ENCODE measurements at regions not wholly inside any gene's neighbourhood (a gene's known extent, or its start where the extent isn't known, plus 50 kb on each side); places are given as distances from the start of the nearest gene placed in this dataset.

GRCh38 chr2:155961641-155962040 is 370.9 kb downstream of the NR4A2 start:
- ATAC-seq (no peak), DNase-seq (no peak)
- H3K36me3 Mint-ChIP-seq (ENCODE audit: low read depth): no peaks in the 10 kb centered on the region
- H3K27ac Mint-ChIP-seq: no peak overlapping the region
- no peaks in the 10 kb centered on the region for H3K9me3 Mint-ChIP-seq
- H3K4me3 Mint-ChIP-seq: no peak overlapping the region
- CTCF ChIA-PET: no interaction called here
- no peaks in the 10 kb centered on the region for H3K27me3 Mint-ChIP-seq
- intact Hi-C loops (cut with micrococcal nuclease): no loop called here
- POLR2A ChIA-PET: no interaction called here
- no peaks in the 10 kb centered on the region for H3K4me1 Mint-ChIP-seq (ENCODE audit: low read depth)
- no peak for TF ChIP-seq CTCF (IDR thresholded peaks at IDR 0.05)

GRCh38 chr2:155958834-155959233 is 373.7 kb downstream of the NR4A2 start:
- DNase-seq (no peak), ATAC-seq (no peak)
- no peaks in the 10 kb centered on the region for H3K36me3 Mint-ChIP-seq (ENCODE audit: low read depth)
- CTCF ChIA-PET: no interaction called here
- POLR2A ChIA-PET: no interaction called here
- intact Hi-C loops (cut with micrococcal nuclease): no loop called here
- TF ChIP-seq CTCF (IDR thresholded peaks at IDR 0.05): no peak
- H3K9me3 Mint-ChIP-seq: no peaks in the 10 kb centered on the region
- H3K27me3 Mint-ChIP-seq: no peaks in the 10 kb centered on the region
- no peak overlapping the region for H3K27ac Mint-ChIP-seq
- no peak overlapping the region for H3K4me3 Mint-ChIP-seq
- H3K4me1 Mint-ChIP-seq (ENCODE audit: low read depth): no peaks in the 10 kb centered on the region

- Mint-ChIP-seq H3K27me3 (no peaks in the 10 kb centered on the region), H3K9me3 (no peaks in the 10 kb centered on the region), H3K4me3 (no peak overlapping the region), H3K27ac (no peak overlapping the region), H3K36me3 (ENCODE audit: low read depth) (no peaks in the 10 kb centered on the region), H3K4me1 (ENCODE audit: low read depth) (no peaks in the 10 kb centered on the region)
- intact Hi-C loops (cut with micrococcal nuclease): no loop called here
- ChIA-PET POLR2A (no interaction called here), CTCF (no interaction called here)
- ATAC-seq: no peak
- DNase-seq: no peak
- TF ChIP-seq CTCF (IDR thresholded peaks at IDR 0.05): no peak
These were observed 385.5 kb downstream of the NR4A2 start for GRCh38 chr2:155947069-155947468.

- no peak overlapping the region for H3K27ac Mint-ChIP-seq
- no peaks in the 10 kb centered on the region for H3K36me3 Mint-ChIP-seq (ENCODE audit: low read depth)
- H3K27me3 Mint-ChIP-seq: no peaks in the 10 kb centered on the region
- POLR2A ChIA-PET: no interaction called here
- CTCF ChIA-PET: no interaction called here
- no peak for DNase-seq
- ATAC-seq: no peak
- peaks cover 2% of the 10 kb centered on the region for H3K9me3 Mint-ChIP-seq
- H3K4me3 Mint-ChIP-seq: no peak overlapping the region
- intact Hi-C loops (cut with micrococcal nuclease): no loop called here
- no peak for TF ChIP-seq CTCF (IDR thresholded peaks at IDR 0.05)
- no peaks in the 10 kb centered on the region for H3K4me1 Mint-ChIP-seq (ENCODE audit: low read depth)
These were observed 388.3 kb downstream of the NR4A2 start for GRCh38 chr2:155944218-155944617.

GRCh38 chr2:155930312-155930711 is 402.2 kb downstream of the NR4A2 start:
- no peaks in the 10 kb centered on the region for H3K4me1 Mint-ChIP-seq (ENCODE audit: low read depth)
- ATAC-seq: no peak
- peaks cover 5% of the 10 kb centered on the region for H3K9me3 Mint-ChIP-seq
- H3K36me3 Mint-ChIP-seq (ENCODE audit: low read depth): no peaks in the 10 kb centered on the region
- POLR2A ChIA-PET: no interaction called here
- CTCF ChIA-PET: no interaction called here
- DNase-seq: no peak
- H3K27ac Mint-ChIP-seq: no peak overlapping the region
- no peaks in the 10 kb centered on the region for H3K27me3 Mint-ChIP-seq
- H3K4me3 Mint-ChIP-seq: no peak overlapping the region
- TF ChIP-seq CTCF (IDR thresholded peaks at IDR 0.05): no peak
- intact Hi-C loops (cut with micrococcal nuclease): no loop called here
